ENCODE measurements at regions not wholly inside any gene's neighbourhood (a gene's known extent, or its start where the extent isn't known, plus 50 kb on each side); places are given as distances from the start of the nearest gene placed in this dataset.

- TF ChIP-seq CTCF (IDR thresholded peaks at IDR 0.05) (no peak), POLR2AphosphoS5 (IDR thresholded peaks at IDR 0.05) (no peak)
These were observed 301.0 kb upstream of the MGAT5 start for GRCh38 chr2:133952896-133953295.
